ENCODE measurements at regions not wholly inside any gene's neighbourhood (a gene's known extent, or its start where the extent isn't known, plus 50 kb on each side); places are given as distances from the start of the nearest gene placed in this dataset.

DNA sequence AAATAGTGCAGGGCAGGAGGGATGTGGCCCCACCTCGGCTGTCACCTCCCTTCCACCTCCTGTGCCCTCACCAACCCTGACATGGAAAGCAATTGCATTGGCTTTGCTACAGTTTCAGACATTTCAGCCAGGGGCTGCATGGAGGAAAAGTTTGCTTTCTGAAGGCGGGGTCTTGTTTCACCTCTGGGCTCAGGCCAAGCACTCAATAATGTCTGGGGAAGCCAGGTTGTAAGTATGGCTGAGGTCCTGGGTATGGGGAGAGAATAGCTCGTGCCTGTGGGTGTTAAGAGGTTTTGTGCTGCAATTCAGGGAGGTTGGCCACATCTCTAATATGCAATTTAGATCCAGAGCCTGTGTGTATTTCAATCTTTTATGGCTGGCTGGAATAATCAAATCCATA, 238.4 kb upstream of the MKI67 start:
- H3K27me3 Mint-ChIP-seq = peaks cover 1 to 13% of the 10 kb centered on the region in 2 donors
- H3K4me1 Mint-ChIP-seq = no peaks in the 10 kb centered on the region
- Histone ChIP-seq H3K27ac (ENCODE audit: low read depth, low read length) (no peak overlapping the region), H3K27me3 (ENCODE audit: insufficient read depth, low read length) (no peaks in the 10 kb centered on the region), H3K9me3 (ENCODE audit: control insufficient read depth in 1 of 2, low read length in 2 of 2) (no peaks in the 10 kb centered on the region), H3K4me1 (ENCODE audit: insufficient read depth, low read length) (no peaks in the 10 kb centered on the region), H3K36me3 (ENCODE audit: insufficient read depth, low read length) (no peaks in the 10 kb centered on the region), H3K4me3 (ENCODE audit: low read length in 2 of 2) (no peak overlapping the region)
- peaks cover 0 to 7% (median 2%) of the 10 kb centered on the region in 8 donors for H3K9me3 Mint-ChIP-seq
- no peak for DNase-seq
- ChIA-PET CTCF (ENCODE audit: partially characterized antibody) (no interaction called here), POLR2A (ENCODE audit: partially characterized antibody) (no interaction called here)
- no peak overlapping the region for H3K4me3 Mint-ChIP-seq
- intact Hi-C loops (cut with micrococcal nuclease) = no loop called here
- H3K36me3 Mint-ChIP-seq = no peaks in the 10 kb centered on the region
- no peak overlapping the region for H3K27ac Mint-ChIP-seq

DNA sequence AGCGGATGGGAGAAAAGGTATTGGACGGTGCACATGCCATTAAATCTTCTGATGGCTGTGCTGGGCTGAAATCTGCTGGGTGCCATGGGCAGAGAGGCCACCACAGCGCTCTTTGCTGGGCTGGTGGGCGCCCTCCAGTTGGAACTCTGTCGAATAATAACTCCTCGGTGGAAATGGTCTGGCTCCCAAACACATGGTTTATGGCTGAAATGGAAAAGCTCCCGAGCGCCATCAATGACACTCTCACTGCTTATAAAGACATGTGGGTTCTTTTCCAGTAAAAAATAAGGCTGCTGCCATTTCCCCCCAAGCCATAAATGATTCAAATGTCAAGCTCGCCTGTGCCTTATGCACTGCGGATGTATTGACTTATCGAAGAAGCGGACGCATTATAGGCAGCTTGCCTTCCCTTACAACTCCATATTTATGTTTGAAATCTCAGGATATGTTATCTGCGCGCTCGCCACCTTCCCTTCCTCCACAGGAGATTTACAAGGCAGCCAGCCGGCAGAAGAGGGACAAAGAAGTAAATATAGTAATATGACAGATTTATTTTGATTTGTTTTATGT, 239.0 kb upstream of the MKI67 start:
- H3K27me3 ChIP-seq (ENCODE audit: insufficient read depth, low read length) = no peaks in the 10 kb centered on the region
- Mint-ChIP-seq H3K4me3 (no peak overlapping the region), H3K27me3 (peaks cover 1 to 13% of the 10 kb centered on the region in 2 donors), H3K36me3 (no peaks in the 10 kb centered on the region), H3K4me1 (no peaks in the 10 kb centered on the region), H3K9me3 (peaks cover 0 to 7% (median 2%) of the 10 kb centered on the region in 8 donors), H3K27ac (no peak overlapping the region)
- no peaks in the 10 kb centered on the region for H3K9me3 ChIP-seq (ENCODE audit: control insufficient read depth in 1 of 2, low read length in 2 of 2)
- no peaks in the 10 kb centered on the region for H3K4me1 ChIP-seq (ENCODE audit: insufficient read depth, low read length)
- ChIA-PET CTCF (ENCODE audit: partially characterized antibody) (no interaction called here), POLR2A (ENCODE audit: partially characterized antibody) (no interaction called here)
- H3K4me3 ChIP-seq (ENCODE audit: low read length in 2 of 2) = no peak overlapping the region
- no peak for DNase-seq
- intact Hi-C loops (cut with micrococcal nuclease) = no loop called here
- H3K27ac ChIP-seq (ENCODE audit: low read depth, low read length) = no peak overlapping the region
- H3K36me3 ChIP-seq (ENCODE audit: insufficient read depth, low read length) = no peaks in the 10 kb centered on the region

DNA sequence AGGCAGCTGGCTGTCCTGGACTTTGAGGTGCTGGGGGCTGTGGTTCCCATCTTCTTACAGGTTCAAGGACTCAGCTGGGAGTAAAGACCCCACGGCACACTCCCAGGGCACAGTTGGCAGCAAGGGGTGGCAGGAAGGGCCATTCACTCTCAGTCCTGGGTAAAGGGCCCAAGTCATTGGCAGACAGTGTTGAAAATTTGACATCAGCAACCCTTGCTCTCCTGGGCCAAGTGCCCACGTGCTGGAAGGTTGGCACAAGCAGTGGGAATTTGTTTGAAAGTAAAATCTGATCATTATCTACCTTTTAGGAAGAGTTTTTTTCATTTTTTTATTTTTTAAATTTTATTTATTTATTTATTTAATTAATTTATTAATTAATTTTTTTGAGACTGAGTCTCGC, 241.6 kb upstream of the MKI67 start:
- Histone ChIP-seq H3K9me3 (ENCODE audit: control insufficient read depth in 1 of 2, low read length in 2 of 2) (no peaks in the 10 kb centered on the region), H3K27ac (ENCODE audit: low read depth, low read length) (no peak overlapping the region), H3K27me3 (ENCODE audit: insufficient read depth, low read length) (no peaks in the 10 kb centered on the region), H3K4me1 (ENCODE audit: insufficient read depth, low read length) (no peaks in the 10 kb centered on the region), H3K36me3 (ENCODE audit: insufficient read depth, low read length) (no peaks in the 10 kb centered on the region), H3K4me3 (ENCODE audit: low read length in 2 of 2) (no peak overlapping the region)
- Mint-ChIP-seq H3K36me3 (no peaks in the 10 kb centered on the region), H3K4me3 (no peak overlapping the region), H3K27me3 (peaks cover 3 to 10% of the 10 kb centered on the region in 2 donors), H3K9me3 (peaks cover 0 to 5% (median 2%) of the 10 kb centered on the region in 8 donors), H3K27ac (no peak overlapping the region), H3K4me1 (peaks cover 0 to 2% (median 0%) of the 10 kb centered on the region in 4 donors)
- intact Hi-C loops (cut with micrococcal nuclease) = no loop called here
- DNase-seq = no peak
- ChIA-PET CTCF (ENCODE audit: partially characterized antibody) (no interaction called here), POLR2A (ENCODE audit: partially characterized antibody) (no interaction called here)

DNA sequence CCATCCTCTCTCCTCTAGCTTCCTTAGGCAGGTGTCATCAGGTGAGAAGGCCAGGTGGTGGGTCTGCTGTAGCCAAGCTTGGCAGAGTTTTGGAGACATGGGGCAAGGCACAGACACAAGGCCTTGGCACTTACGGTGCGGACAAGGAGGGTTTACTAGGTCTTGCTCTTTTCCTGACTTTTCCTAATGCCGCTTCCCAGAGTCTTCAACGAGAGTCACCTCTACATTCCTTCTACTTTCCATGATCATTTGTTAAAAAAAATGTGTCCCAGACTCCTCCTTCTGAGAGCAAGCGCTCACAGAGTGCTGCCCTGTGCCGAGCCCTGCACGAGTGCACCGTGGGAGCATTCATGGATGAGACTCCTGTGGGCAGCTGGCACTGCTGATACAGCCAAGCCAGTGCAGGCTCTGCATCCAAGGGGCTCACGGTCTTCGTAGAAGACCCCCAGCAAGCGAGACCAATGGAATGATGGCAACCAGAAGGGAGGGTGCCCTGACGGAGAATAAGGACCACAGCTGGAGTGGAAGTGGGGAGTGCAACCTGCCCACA, 243.0 kb upstream of the MKI67 start:
- Histone ChIP-seq H3K4me3 (ENCODE audit: low read length in 2 of 2) (no peak overlapping the region), H3K4me1 (ENCODE audit: insufficient read depth, low read length) (no peaks in the 10 kb centered on the region), H3K27ac (ENCODE audit: low read depth, low read length) (no peak overlapping the region), H3K27me3 (ENCODE audit: insufficient read depth, low read length) (no peaks in the 10 kb centered on the region), H3K9me3 (ENCODE audit: control insufficient read depth in 1 of 2, low read length in 2 of 2) (no peaks in the 10 kb centered on the region), H3K36me3 (ENCODE audit: insufficient read depth, low read length) (no peaks in the 10 kb centered on the region)
- peaks cover 3 to 7% of the 10 kb centered on the region in 2 donors for H3K27me3 Mint-ChIP-seq
- H3K4me3 Mint-ChIP-seq = no peak overlapping the region
- H3K36me3 Mint-ChIP-seq = no peaks in the 10 kb centered on the region
- intact Hi-C loops (cut with micrococcal nuclease) = no loop called here
- H3K4me1 Mint-ChIP-seq = peaks cover 0 to 5% (median 2%) of the 10 kb centered on the region in 4 donors
- no peak for DNase-seq
- POLR2A ChIA-PET (ENCODE audit: partially characterized antibody) = no interaction called here
- CTCF ChIA-PET (ENCODE audit: partially characterized antibody) = no interaction called here
- H3K27ac Mint-ChIP-seq = no peak overlapping the region
- H3K9me3 Mint-ChIP-seq = peaks cover 0 to 2% (median 0%) of the 10 kb centered on the region in 8 donors

DNA sequence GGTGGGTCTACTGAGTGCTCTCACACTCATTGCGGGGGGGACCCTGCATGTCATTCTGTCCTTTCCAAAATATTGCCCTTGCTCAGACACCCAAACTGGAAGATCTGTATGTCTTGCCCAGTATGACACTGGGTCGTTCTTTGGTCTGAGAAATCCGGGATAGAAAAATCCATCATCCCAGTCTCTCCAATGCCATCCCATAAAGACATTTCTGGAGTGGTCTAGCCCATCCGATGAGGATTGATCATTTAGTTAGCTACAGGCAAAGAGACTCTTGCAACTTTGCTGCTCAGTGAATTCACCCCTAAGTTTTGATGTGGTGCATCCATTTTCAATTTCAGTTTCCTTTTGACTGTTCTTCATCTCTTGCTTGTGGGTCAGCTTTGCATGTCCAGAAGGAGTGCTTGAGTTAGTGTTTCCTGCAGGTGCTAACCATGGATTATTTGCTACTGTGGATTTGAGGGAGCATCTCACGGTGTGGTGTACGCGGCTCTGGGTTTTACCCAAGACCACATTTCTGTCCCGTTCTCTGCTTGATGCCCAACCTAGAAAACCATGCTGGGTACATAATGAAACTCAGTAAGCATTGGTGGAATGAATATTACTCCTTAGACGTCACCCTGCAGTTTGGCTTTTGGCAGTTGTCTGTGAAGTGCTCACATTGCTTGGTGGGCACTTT, 247.0 kb upstream of the MKI67 start:
- no peaks in the 10 kb centered on the region for H3K4me1 ChIP-seq (ENCODE audit: insufficient read depth, low read length)
- peaks cover 6 to 14% of the 10 kb centered on the region in 2 donors for H3K27me3 Mint-ChIP-seq
- no peak for DNase-seq
- H3K27me3 ChIP-seq (ENCODE audit: insufficient read depth, low read length) = no peaks in the 10 kb centered on the region
- H3K4me1 Mint-ChIP-seq = peaks cover 0 to 5% (median 2%) of the 10 kb centered on the region in 4 donors
- ChIA-PET POLR2A (ENCODE audit: partially characterized antibody) (no interaction called here), CTCF (ENCODE audit: partially characterized antibody) (no interaction called here)
- H3K36me3 ChIP-seq (ENCODE audit: insufficient read depth, low read length) = no peaks in the 10 kb centered on the region
- intact Hi-C loops (cut with micrococcal nuclease) = no loop called here
- no peak overlapping the region for H3K27ac Mint-ChIP-seq
- no peaks in the 10 kb centered on the region for H3K36me3 Mint-ChIP-seq
- no peak overlapping the region for H3K27ac ChIP-seq (ENCODE audit: low read depth, low read length)
- peaks cover 0 to 5% (median 0%) of the 10 kb centered on the region in 8 donors for H3K9me3 Mint-ChIP-seq
- H3K4me3 ChIP-seq (ENCODE audit: low read length in 2 of 2) = no peak overlapping the region
- no peak overlapping the region for H3K4me3 Mint-ChIP-seq
- H3K9me3 ChIP-seq (ENCODE audit: control insufficient read depth in 1 of 2, low read length in 2 of 2) = no peaks in the 10 kb centered on the region

DNA sequence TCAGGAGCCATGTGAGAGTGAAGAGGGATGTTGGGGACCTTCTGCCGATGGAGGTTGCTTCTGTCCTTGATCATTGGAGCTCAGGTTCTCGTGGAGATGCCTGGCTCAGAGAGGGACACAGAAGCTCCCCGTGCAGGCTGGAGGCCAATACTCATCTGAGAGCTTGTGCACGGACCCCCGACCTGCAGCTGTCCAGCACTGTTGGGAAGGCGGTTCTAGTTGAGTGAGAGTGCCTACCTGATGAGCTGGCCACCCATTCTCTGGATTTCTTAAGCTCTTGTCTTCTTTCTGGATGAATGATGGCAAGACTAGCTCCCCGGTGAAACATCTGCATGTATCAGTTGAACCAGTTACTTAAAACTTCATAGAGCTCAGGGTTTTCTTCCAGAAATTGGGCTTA, 247.6 kb upstream of the MKI67 start:
- H3K4me1 ChIP-seq (ENCODE audit: insufficient read depth, low read length) = no peaks in the 10 kb centered on the region
- DNase-seq = no peak
- H3K9me3 Mint-ChIP-seq = peaks cover 0 to 5% (median 0%) of the 10 kb centered on the region in 8 donors
- no peak overlapping the region for H3K27ac Mint-ChIP-seq
- no peaks in the 10 kb centered on the region for H3K27me3 ChIP-seq (ENCODE audit: insufficient read depth, low read length)
- CTCF ChIA-PET (ENCODE audit: partially characterized antibody) = no interaction called here
- H3K27ac ChIP-seq (ENCODE audit: low read depth, low read length) = no peak overlapping the region
- intact Hi-C loops (cut with micrococcal nuclease) = no loop called here
- H3K36me3 Mint-ChIP-seq = no peaks in the 10 kb centered on the region
- H3K27me3 Mint-ChIP-seq = peaks cover 6 to 14% of the 10 kb centered on the region in 2 donors
- POLR2A ChIA-PET (ENCODE audit: partially characterized antibody) = no interaction called here
- no peaks in the 10 kb centered on the region for H3K9me3 ChIP-seq (ENCODE audit: control insufficient read depth in 1 of 2, low read length in 2 of 2)
- no peaks in the 10 kb centered on the region for H3K36me3 ChIP-seq (ENCODE audit: insufficient read depth, low read length)
- no peak overlapping the region for H3K4me3 Mint-ChIP-seq
- peaks cover 0 to 5% (median 2%) of the 10 kb centered on the region in 4 donors for H3K4me1 Mint-ChIP-seq
- no peak overlapping the region for H3K4me3 ChIP-seq (ENCODE audit: low read length in 2 of 2)

DNA sequence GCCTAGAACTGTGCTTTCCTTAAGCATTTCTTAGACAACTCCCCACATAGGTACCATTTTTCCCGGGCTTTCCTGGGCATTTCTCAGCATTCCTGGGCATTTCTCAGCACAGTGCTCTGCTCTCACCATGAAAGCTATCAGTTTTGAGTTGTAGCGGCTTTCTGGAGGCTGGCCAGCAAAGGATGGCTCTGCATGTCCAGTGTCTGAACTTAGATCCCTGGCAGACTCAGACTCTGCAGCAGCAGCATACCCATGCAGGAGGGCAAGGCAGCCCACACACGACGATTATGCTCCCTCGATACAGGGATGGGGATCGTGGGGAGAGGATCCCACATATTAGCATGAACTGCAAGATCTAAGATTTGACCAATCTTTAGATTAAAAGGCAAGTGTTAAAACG, 248.9 kb upstream of the MKI67 start:
- Histone ChIP-seq H3K4me3 (ENCODE audit: low read length in 2 of 2) (no peak overlapping the region), H3K27ac (ENCODE audit: low read depth, low read length) (no peak overlapping the region), H3K27me3 (ENCODE audit: insufficient read depth, low read length) (no peaks in the 10 kb centered on the region), H3K36me3 (ENCODE audit: insufficient read depth, low read length) (no peaks in the 10 kb centered on the region), H3K9me3 (ENCODE audit: control insufficient read depth in 1 of 2, low read length in 2 of 2) (no peaks in the 10 kb centered on the region), H3K4me1 (ENCODE audit: insufficient read depth, low read length) (no peaks in the 10 kb centered on the region)
- ChIA-PET CTCF (ENCODE audit: partially characterized antibody) (no interaction called here), POLR2A (ENCODE audit: partially characterized antibody) (no interaction called here)
- peaks cover 0 to 5% (median 0%) of the 10 kb centered on the region in 8 donors for H3K9me3 Mint-ChIP-seq
- no peak overlapping the region for H3K27ac Mint-ChIP-seq
- H3K4me3 Mint-ChIP-seq = no peak overlapping the region
- peaks cover 6 to 18% of the 10 kb centered on the region in 2 donors for H3K27me3 Mint-ChIP-seq
- intact Hi-C loops (cut with micrococcal nuclease) = no loop called here
- H3K36me3 Mint-ChIP-seq = no peaks in the 10 kb centered on the region
- DNase-seq = no peak
- peaks cover 0 to 5% (median 2%) of the 10 kb centered on the region in 4 donors for H3K4me1 Mint-ChIP-seq

Measured in CD4-positive, alpha-beta memory T cell (primary cell).